ENCODE measurements at regions not wholly inside any gene's neighbourhood (a gene's known extent, or its start where the extent isn't known, plus 50 kb on each side); places are given as distances from the start of the nearest gene placed in this dataset.

DNA sequence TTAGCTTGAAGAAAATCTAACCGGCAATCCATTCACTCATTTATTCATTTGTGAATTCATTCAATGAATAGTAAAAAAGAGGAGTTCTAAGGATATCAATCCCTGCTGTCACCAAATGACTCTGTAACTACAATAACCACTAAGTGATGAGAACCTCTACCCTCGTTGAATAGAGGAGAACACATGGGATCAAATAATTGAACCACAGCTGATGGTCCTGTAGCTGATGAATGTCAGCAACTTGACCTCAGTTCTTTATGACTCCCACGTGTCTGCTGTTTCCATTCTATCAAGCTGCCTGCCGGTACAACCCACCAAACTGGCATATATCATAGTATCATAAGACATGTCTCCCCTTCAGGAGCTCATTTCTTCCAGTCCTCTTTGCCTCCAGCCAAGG, 150.3 kb downstream of the PTGER3 start:
- TF ChIP-seq, protein P1, sequence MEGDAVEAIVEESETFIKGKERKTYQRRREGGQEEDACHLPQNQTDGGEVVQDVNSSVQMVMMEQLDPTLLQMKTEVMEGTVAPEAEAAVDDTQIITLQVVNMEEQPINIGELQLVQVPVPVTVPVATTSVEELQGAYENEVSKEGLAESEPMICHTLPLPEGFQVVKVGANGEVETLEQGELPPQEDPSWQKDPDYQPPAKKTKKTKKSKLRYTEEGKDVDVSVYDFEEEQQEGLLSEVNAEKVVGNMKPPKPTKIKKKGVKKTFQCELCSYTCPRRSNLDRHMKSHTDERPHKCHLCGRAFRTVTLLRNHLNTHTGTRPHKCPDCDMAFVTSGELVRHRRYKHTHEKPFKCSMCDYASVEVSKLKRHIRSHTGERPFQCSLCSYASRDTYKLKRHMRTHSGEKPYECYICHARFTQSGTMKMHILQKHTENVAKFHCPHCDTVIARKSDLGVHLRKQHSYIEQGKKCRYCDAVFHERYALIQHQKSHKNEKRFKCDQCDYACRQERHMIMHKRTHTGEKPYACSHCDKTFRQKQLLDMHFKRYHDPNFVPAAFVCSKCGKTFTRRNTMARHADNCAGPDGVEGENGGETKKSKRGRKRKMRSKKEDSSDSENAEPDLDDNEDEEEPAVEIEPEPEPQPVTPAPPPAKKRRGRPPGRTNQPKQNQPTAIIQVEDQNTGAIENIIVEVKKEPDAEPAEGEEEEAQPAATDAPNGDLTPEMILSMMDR (IDR thresholded peaks at IDR 0.05; ENCODE audit: low read depth, low read length): no peak
- no peak for TF ChIP-seq EZH2phosphoT487 (IDR thresholded peaks at IDR 0.05; ENCODE audit: low read depth)
